Neural progenitor cell (in vitro differentiated cells): ENCODE measurements at regions not wholly inside any gene's neighbourhood (a gene's known extent, or its start where the extent isn't known, plus 50 kb on each side); places are given as distances from the start of the nearest gene placed in this dataset.

ENCODE experiments used
- DNase-seq: peaks from one replicate; pipeline ENCODE4 v3.0.0-alpha.2; 2016; ENCODE audit warnings: low spot score
- H2AFZ ChIP-seq: fragments of 200-600 bp; sonication (generic); replicated peaks from 2 replicates; pipeline ENCODE4 v1.6.1; 2016; ENCODE audit warnings: antibody characterized with exemption
- H3F3A ChIP-seq: fragments of 200-600 bp; sonication (generic); 2 replicates; pipeline ENCODE4 v1.6.1; 2016; ENCODE audit warnings: antibody characterized with exemption, low read depth
- H3K27ac ChIP-seq: fragments of 200-600 bp; sonication (generic); 2 replicates; pipeline ENCODE4 v1.5.1; 2016; ENCODE audit warnings: mild to moderate bottlenecking
- H3K27me3 ChIP-seq: fragments of 200-600 bp; sonication (generic); 2 replicates; pipeline ENCODE4 v1.6.1; 2016; ENCODE audit warnings: mild to moderate bottlenecking, moderate library complexity
- H3K36me3 ChIP-seq: fragments of 200-600 bp; sonication (generic); 2 replicates; pipeline ENCODE4 v1.5.1; 2016
- H3K4me1 ChIP-seq: fragments of 200-600 bp; sonication (generic); 2 replicates; pipeline ENCODE4 v1.6.1; 2016; ENCODE audit warnings: mixed run types
- H3K4me2 ChIP-seq: fragments of 200-600 bp; sonication (generic); 2 replicates; pipeline ENCODE4 v1.6.1; 2016
- H3K4me3 ChIP-seq: fragments of 200-600 bp; sonication (generic); 2 replicates; pipeline ENCODE4 v1.5.1; 2016
- H3K79me2 ChIP-seq: fragments of 200-600 bp; sonication (generic); 2 replicates; pipeline ENCODE4 v1.6.1; 2016; ENCODE audit warnings: low read depth
- H3K9ac ChIP-seq: fragments of 200-600 bp; sonication (generic); 2 replicates; pipeline ENCODE4 v1.6.1; 2016
- H3K9me3 ChIP-seq: fragments of 200-600 bp; sonication (generic); 2 replicates; pipeline ENCODE4 v1.5.1; 2016; ENCODE audit warnings: low read depth
- H4K20me1 ChIP-seq: fragments of 200-600 bp; sonication (generic); 2 replicates; pipeline ENCODE4 v1.6.1; 2016; ENCODE audit warnings: low read depth
- H3K27ac Mint-ChIP-seq: 3 replicates; pipeline ENCODE4 v1.8.0; 2021; ENCODE audit warnings: mixed read lengths
- H3K27me3 Mint-ChIP-seq: 2 replicates; pipeline ENCODE4 v1.8.0; 2022; ENCODE audit warnings: low read depth, mild to moderate bottlenecking, inconsistent platforms, moderate library complexity, mixed read lengths; ENCODE audit not compliant: insufficient read depth
- H3K36me3 Mint-ChIP-seq: 3 replicates; pipeline ENCODE4 v1.8.0; 2021; ENCODE audit warnings: mixed read lengths
- H3K4me1 Mint-ChIP-seq: 3 replicates; pipeline ENCODE4 v1.8.0; 2021; ENCODE audit warnings: mixed read lengths
- H3K4me3 Mint-ChIP-seq: 3 replicates; pipeline ENCODE4 v1.8.0; 2021; ENCODE audit warnings: mild to moderate bottlenecking, moderate library complexity, mixed read lengths
- H3K9me3 Mint-ChIP-seq: 3 replicates; pipeline ENCODE4 v1.8.0; 2020; ENCODE audit warnings: mixed read lengths
- CTCF ChIP-seq: fragments of 200-600 bp; sonication (generic); IDR thresholded peaks from 2 replicates; pipeline ENCODE4 v1.5.1; 2017; ENCODE audit warnings: antibody characterized with exemption, mild to moderate bottlenecking
- EZH2 ChIP-seq: fragments of 200-600 bp; sonication (generic); IDR thresholded peaks from 2 replicates; pipeline ENCODE4 v1.6.1; 2017; ENCODE audit warnings: antibody characterized with exemption, mild to moderate bottlenecking, moderate library complexity
- EZH2phosphoT487 ChIP-seq: fragments of 200-600 bp; sonication (generic); IDR thresholded peaks from 2 replicates; pipeline ENCODE4 v1.6.1; 2017; ENCODE audit warnings: antibody characterized with exemption

DNA sequence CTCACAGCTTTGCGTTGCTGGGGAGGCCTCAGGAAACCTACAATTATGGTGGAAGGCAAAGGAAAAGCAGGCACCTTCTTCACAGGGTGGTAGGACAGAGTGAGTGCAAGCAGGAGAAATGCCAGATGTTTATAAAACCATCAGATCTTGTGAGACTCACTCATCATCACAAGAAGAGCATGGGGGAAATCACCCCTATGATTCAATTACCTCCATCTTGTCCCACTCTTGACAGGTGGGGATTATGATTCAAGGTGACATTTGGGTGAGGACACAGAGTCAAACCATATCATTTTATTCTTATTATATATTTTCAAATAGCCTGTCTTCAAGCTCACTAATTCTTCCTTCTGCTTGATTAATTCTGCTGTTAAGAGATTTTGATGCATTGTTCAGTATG is 665.3 kb downstream of the TRHDE start:
- Histone ChIP-seq H3K27ac (no peak overlapping the region), H3K27me3 (no peaks in the 10 kb centered on the region), H3K4me2 (no peak overlapping the region), H3K36me3 (no peaks in the 10 kb centered on the region), H4K20me1 (no peaks in the 10 kb centered on the region), H3K4me1 (no peaks in the 10 kb centered on the region), H3K9ac (no peak overlapping the region), H2AFZ (no peak overlapping the region), H3F3A (no peaks in the 10 kb centered on the region), H3K9me3 (no peaks in the 10 kb centered on the region), H3K4me3 (no peak overlapping the region), H3K79me2 (no peaks in the 10 kb centered on the region)
- Mint-ChIP-seq H3K4me1 (no peaks in the 10 kb centered on the region), H3K36me3 (no peaks in the 10 kb centered on the region), H3K9me3 (peaks cover 20% of the 10 kb centered on the region), H3K4me3 (no peak overlapping the region), H3K27ac (no peak overlapping the region), H3K27me3 (peaks cover 2% of the 10 kb centered on the region)
- TF ChIP-seq EZH2, result no peak
- TF ChIP-seq EZH2phosphoT487, result no peak
- no peak for TF ChIP-seq CTCF
- DNase-seq, result no peak

GRCh38 chr12:72957454-72957853 is 685.3 kb downstream of the TRHDE start:
- Histone ChIP-seq H3K4me2 (no peak overlapping the region), H3K36me3 (no peaks in the 10 kb centered on the region), H3F3A (no peaks in the 10 kb centered on the region), H3K9me3 (no peaks in the 10 kb centered on the region), H2AFZ (no peak overlapping the region), H3K9ac (no peak overlapping the region), H3K4me1 (no peaks in the 10 kb centered on the region), H3K27me3 (no peaks in the 10 kb centered on the region), H3K27ac (no peak overlapping the region), H3K79me2 (no peaks in the 10 kb centered on the region), H4K20me1 (no peaks in the 10 kb centered on the region), H3K4me3 (no peak overlapping the region)
- TF ChIP-seq EZH2phosphoT487, result no peak
- TF ChIP-seq CTCF, result no peak
- Mint-ChIP-seq H3K27me3 (peaks cover 2% of the 10 kb centered on the region), H3K4me3 (no peak overlapping the region), H3K27ac (no peak overlapping the region), H3K9me3 (no peaks in the 10 kb centered on the region), H3K4me1 (no peaks in the 10 kb centered on the region), H3K36me3 (no peaks in the 10 kb centered on the region)
- no peak for DNase-seq

DNA sequence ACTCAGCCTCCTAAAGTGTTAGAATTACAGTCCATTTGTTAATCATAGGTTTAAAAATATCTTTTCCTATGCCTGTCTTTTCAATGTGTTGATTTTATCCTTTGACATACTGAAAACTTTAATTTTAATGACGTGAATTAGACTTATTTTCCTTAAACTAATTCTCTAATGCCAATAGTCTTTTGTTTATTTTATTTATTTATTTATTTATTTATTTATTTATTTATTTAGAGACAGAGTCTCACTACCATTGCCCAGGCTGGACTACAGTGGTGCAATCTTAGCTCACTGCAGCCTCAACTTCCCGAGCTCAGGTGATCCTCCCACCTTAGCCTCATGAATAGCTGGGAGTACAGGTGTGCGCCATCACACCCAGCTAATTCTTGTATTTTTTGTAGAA is 694.5 kb downstream of the TRHDE start:
- Histone ChIP-seq H3K36me3 (no peaks in the 10 kb centered on the region), H3K4me3 (no peak overlapping the region), H3K27me3 (no peaks in the 10 kb centered on the region), H3K9me3 (no peaks in the 10 kb centered on the region), H3F3A (no peaks in the 10 kb centered on the region), H4K20me1 (no peaks in the 10 kb centered on the region), H3K9ac (no peak overlapping the region), H3K4me1 (no peaks in the 10 kb centered on the region), H2AFZ (no peak overlapping the region), H3K4me2 (no peak overlapping the region), H3K27ac (no peak overlapping the region), H3K79me2 (no peaks in the 10 kb centered on the region)
- H3K36me3 Mint-ChIP-seq, result no peaks in the 10 kb centered on the region
- no peak for DNase-seq
- H3K4me1 Mint-ChIP-seq, result no peaks in the 10 kb centered on the region
- no peak overlapping the region for H3K4me3 Mint-ChIP-seq
- H3K27ac Mint-ChIP-seq, result no peak overlapping the region
- peaks cover 2% of the 10 kb centered on the region for H3K27me3 Mint-ChIP-seq
- TF ChIP-seq CTCF (no peak), EZH2 (no peak), EZH2phosphoT487 (no peak)
- H3K9me3 Mint-ChIP-seq, result no peaks in the 10 kb centered on the region
